Psoas muscle (tissue), 7 donors: ENCODE measurements at regions not wholly inside any gene's neighbourhood (a gene's known extent, or its start where the extent isn't known, plus 50 kb on each side); places are given as distances from the start of the nearest gene placed in this dataset.
"Not testable (repeated sequence)": the region's sequence is repeated elsewhere in the genome, so short reads cannot be mapped to it uniquely, and the experiment has no call there.

Experiments used
- ATAC-seq, 4 donors: fragments of 200-7000 bp; cut with Tn5 transposase; one replicate each; pipeline ENCODE4 v1.9.1; 2020; ENCODE audit warnings: moderate library complexity in 3 of 4, mild to moderate bottlenecking in 2 of 4
- DNase-seq, 2 donors: peaks; one replicate each; pipeline ENCODE4 v3.0.0-alpha.2; 2020
- H3K27ac ChIP-seq: fragments of 200-600 bp; one replicate; pipeline ENCODE4 v1.8.0; 2022
- H3K27me3 ChIP-seq, 3 donors: fragments of 200-600 bp in 1 of 3; one replicate each; pipeline versions ENCODE4 v1.6.1 to v1.8.0; 2013 to 2022; ENCODE audit warnings: low read length in 2 of 3, mild to moderate bottlenecking in 2 of 3, moderate library complexity in 1 of 3; ENCODE audit not compliant: insufficient read depth in 3 of 3
- H3K36me3 ChIP-seq, 2 donors: fragments of 200-600 bp in 1 of 2; one replicate each; pipeline versions ENCODE4 v1.6.1 to v1.8.0; 2013 to 2022; ENCODE audit warnings: low read depth in 1 of 2, mild to moderate bottlenecking in 1 of 2, moderate library complexity in 1 of 2; ENCODE audit not compliant: insufficient read depth in 1 of 2
- H3K4me1 ChIP-seq: fragments of 200-600 bp; one replicate; pipeline ENCODE4 v1.8.0; 2022
- H3K4me3 ChIP-seq: fragments of 200-600 bp; one replicate; pipeline ENCODE4 v1.8.0; 2022; ENCODE audit warnings: mild to moderate bottlenecking
- H3K9me3 ChIP-seq: fragments of 200-600 bp; one replicate; pipeline ENCODE4 v1.8.0; 2022
- CTCF ChIP-seq: fragments of 200-600 bp; IDR thresholded peaks from one replicate; pipeline ENCODE4 v1.8.0; 2022; ENCODE audit warnings: antibody characterized with exemption
- WGBS, 3 donors: extraction: QIAGEN DNeasy Blood & Tissue Kit; methylation state at CpG; one replicate each; pipeline versions ENCODE4 v1.1.6 to v1.1.7; 2013; 5-methylcytosine and 5-hydroxymethylcytosine counted together
- intact Hi-C, 2 donors: fragments of 100-400 bp; cut with DNase I; formaldehyde crosslinking; loops; one replicate each; pipeline versions ENCODE4 v1.11.0 to v1.14.2; 2022
- donor health status: healthy with polysubstance abuse.
- donor health status: DM: no; HTN: no; CAD: no; lungs with moderate emphysema.
- donor health status: Bipolar disorder and iron deficiency.
- donor health status: healthy.
- donor health status: DM: yes; HTN: yes; CAD: no.
- donor health status: DM: no; HTN: no; CAD: no.
- donor health status: DM: yes; HTN: yes; CAD: no.

DNA sequence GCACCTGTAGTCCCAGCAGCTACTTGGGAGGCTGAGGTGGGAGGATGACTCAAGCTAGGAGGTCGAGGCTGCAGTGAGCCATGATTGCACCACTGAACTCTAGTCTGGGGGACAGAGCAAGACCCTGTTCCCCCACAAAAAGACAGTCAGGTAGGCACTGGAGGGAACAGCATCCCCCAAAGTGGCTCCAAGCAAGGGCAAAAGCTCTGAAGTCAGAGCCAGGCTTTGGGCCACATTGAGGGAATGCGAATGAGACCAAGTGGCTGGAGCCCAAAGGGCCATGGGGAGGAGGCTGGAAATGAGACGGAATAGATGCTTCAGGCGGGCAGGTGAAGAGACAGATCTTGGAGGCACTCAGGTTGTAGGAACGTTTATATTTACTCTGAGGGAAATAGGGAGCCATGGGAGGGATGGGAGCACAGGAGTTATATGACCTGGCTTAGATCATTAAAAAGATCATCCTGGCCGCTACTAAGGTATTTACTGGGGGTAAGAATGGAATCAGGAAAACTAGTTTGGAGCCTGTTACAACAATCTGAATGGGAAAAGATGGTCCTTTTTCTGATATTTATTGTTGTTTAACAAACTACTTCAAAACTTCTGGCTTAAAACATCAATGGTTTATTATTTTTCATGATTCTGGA, 229.6 kb upstream of the ZNF217 start:
- H3K27me3 ChIP-seq, result no peaks in the 10 kb centered on the region
- no peak for ATAC-seq
- WGBS, 3 donors, result 81 to 88% (median 86%) methylated on average over 6 of the region's 6 CpGs
- H3K4me1 ChIP-seq, result peaks cover 5% of the 10 kb centered on the region
- intact Hi-C loops, result no loop called here
- no peak overlapping the region for H3K4me3 ChIP-seq
- no peaks in the 10 kb centered on the region for H3K9me3 ChIP-seq
- DNase-seq, result no peak
- H3K36me3 ChIP-seq, result no peaks in the 10 kb centered on the region
- TF ChIP-seq CTCF, result no peak
- no peak overlapping the region for H3K27ac ChIP-seq

DNA sequence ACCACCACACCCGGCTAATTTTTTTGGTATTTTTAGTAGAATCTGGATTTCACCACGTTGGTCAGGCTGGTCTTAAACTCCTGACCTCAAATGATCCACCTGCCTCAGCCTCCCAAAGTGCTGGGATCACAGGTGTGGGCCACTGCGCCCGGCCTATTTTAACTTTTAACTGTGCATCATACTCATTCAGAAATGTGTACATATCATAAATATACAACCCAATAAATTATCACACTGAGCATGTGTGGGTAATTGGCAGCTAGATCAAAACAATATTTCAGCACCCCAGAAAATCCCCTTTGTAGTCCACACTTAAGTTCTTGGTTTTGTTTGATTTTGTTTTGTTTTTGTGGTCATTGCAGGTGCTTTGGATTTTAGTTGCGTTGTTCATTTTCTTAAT, 228.9 kb upstream of the ZNF217 start:
- no peak for ATAC-seq
- no peak for TF ChIP-seq CTCF
- no peaks in the 10 kb centered on the region for H3K36me3 ChIP-seq
- no peaks in the 10 kb centered on the region for H3K4me1 ChIP-seq
- H3K9me3 ChIP-seq, result no peaks in the 10 kb centered on the region
- intact Hi-C loops, result no loop called here
- DNase-seq, result no peak
- WGBS, 3 donors, result 92 to 97% (median 95%) methylated on average over 5 of the region's 5 CpGs
- H3K27me3 ChIP-seq, result no peaks in the 10 kb centered on the region
- no peak overlapping the region for H3K27ac ChIP-seq
- no peak overlapping the region for H3K4me3 ChIP-seq

GRCh38 chr20:53819973-53820451, 226.4 kb upstream of the ZNF217 start:
- intact Hi-C loops, result no loop called here
- no peak for TF ChIP-seq CTCF
- no peaks in the 10 kb centered on the region for H3K36me3 ChIP-seq
- ATAC-seq (no peak), DNase-seq (no peak)
- H3K27me3 ChIP-seq, result no peaks in the 10 kb centered on the region
- no peaks in the 10 kb centered on the region for H3K9me3 ChIP-seq
- WGBS, 3 donors, result 73 to 85% (median 81%) methylated on average over 7 of the region's 7 CpGs
- H3K4me1 ChIP-seq, result no peaks in the 10 kb centered on the region
- H3K27ac ChIP-seq, result no peak overlapping the region
- H3K4me3 ChIP-seq, result no peak overlapping the region

- intact Hi-C loops, result no loop called here
- H3K27ac ChIP-seq, result no peak overlapping the region
- no peaks in the 10 kb centered on the region for H3K4me1 ChIP-seq
- no peaks in the 10 kb centered on the region for H3K9me3 ChIP-seq
- H3K27me3 ChIP-seq, result no peaks in the 10 kb centered on the region
- DNase-seq (no peak), ATAC-seq (no peak)
- no peak overlapping the region for H3K4me3 ChIP-seq
- H3K36me3 ChIP-seq, result no peaks in the 10 kb centered on the region
- no peak for TF ChIP-seq CTCF
Observed at GRCh38 chr20:53818457-53819177, 225.0 kb upstream of the ZNF217 start.

DNA sequence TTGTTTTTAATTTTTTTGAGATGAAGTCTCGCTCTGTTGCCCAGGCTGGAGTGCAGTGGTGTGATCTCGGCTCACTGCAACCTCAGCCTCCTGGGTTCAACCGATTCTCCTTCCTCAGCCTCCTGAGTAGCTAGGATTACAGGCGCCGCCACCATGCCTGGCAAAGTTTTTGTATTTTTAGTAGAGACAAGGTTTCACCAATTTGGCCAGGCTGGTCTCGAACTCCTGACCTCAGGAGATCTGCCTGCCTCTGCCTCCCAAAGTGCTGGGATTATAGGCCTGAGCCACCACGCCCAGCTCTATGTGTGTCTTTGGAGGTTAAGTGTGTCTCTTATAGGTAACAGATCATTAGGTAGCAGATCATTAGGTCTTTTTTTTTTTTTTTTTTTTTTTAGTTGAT, 223.9 kb upstream of the ZNF217 start:
- not testable (repeated sequence) for DNase-seq, H3K9me3 ChIP-seq

More for the DNA sequence above, 223.9 kb upstream of the ZNF217 start:
- intact Hi-C loops, H3K4me1 ChIP-seq, H3K27ac ChIP-seq, ATAC-seq, H3K36me3 ChIP-seq, H3K27me3 ChIP-seq, H3K4me3 ChIP-seq: not testable (repeated sequence)
- 97 to 100% (median 99%) methylated on average over 7 of the region's 7 CpGs for WGBS, 3 donors
